ENCODE measurements at regions not wholly inside any gene's neighbourhood (a gene's known extent, or its start where the extent isn't known, plus 50 kb on each side); places are given as distances from the start of the nearest gene placed in this dataset.

- TF ChIP-seq ZFP1 (CRISPR knock-in tag; IDR thresholded peaks at IDR 0.05) (no peak), CTCF (IDR thresholded peaks at IDR 0.05 in 2 of 3, conservative IDR thresholded peaks at IDR 0.05 in 1 of 3; ENCODE audit: insufficient read depth in 2 of 3, low read depth in 1 of 3, low read length in 3 of 3) (no peak)
These were observed 496.1 kb downstream of the RNF144B start for GRCh38 chr6:18883268-18883667.
